C4-2B (cell line): ENCODE measurements at regions not wholly inside any gene's neighbourhood (a gene's known extent, or its start where the extent isn't known, plus 50 kb on each side); places are given as distances from the start of the nearest gene placed in this dataset.

ENCODE experiments used
- H3K27ac ChIP-seq: fragments of 450-650 bp; 2 replicates; pipeline ENCODE4 v1.5.1; 2017
- ZFX ChIP-seq: fragments of 450-650 bp; IDR thresholded peaks from 2 replicates; pipeline ENCODE4 v1.6.1; 2017
- TF ChIP-seq, protein P1 (sequence below): fragments of 450-650 bp; conservative IDR thresholded peaks from 2 replicates; pipeline ENCODE4 v1.5.1; 2017; ENCODE audit warnings: mild to moderate bottlenecking

GRCh38 chr1:98058676-98059075 lies 137.8 kb upstream of the DPYD start:
- TF ChIP-seq ZFX: no peak
- TF ChIP-seq, protein P1, sequence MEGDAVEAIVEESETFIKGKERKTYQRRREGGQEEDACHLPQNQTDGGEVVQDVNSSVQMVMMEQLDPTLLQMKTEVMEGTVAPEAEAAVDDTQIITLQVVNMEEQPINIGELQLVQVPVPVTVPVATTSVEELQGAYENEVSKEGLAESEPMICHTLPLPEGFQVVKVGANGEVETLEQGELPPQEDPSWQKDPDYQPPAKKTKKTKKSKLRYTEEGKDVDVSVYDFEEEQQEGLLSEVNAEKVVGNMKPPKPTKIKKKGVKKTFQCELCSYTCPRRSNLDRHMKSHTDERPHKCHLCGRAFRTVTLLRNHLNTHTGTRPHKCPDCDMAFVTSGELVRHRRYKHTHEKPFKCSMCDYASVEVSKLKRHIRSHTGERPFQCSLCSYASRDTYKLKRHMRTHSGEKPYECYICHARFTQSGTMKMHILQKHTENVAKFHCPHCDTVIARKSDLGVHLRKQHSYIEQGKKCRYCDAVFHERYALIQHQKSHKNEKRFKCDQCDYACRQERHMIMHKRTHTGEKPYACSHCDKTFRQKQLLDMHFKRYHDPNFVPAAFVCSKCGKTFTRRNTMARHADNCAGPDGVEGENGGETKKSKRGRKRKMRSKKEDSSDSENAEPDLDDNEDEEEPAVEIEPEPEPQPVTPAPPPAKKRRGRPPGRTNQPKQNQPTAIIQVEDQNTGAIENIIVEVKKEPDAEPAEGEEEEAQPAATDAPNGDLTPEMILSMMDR: no peak

DNA sequence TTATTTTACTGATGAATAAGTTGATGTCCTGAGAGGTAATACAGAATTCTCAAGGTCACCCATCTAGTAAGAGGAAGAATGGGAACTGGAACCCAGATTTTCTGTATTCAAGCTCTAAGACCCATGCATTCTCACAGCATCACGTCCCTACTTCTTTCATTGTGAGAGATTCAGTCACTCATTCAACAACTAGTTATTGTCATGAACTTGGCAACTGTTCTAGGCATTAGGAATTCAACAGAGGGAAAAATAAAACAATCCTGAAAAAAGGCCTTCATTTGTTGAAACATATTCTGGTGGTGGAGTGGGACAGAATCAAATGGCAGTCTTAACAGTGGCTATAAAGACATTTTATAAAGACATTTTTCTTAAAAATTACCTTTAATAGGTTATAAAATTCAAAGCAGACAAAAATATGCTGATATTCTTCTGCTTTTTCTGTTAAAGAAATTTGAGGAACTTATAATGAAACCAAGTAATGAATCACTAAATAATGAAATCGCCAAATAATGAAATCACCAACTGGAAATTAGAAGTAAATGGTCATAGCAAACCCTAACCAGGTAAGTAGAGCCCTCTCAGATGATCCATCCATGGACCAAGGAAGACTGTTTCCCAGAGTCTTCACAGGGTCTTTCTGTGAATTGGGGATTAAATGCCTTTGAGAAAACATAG lies 136.5 kb upstream of the DPYD start:
- H3K27ac ChIP-seq: no peak overlapping the region
- TF ChIP-seq, protein P1: no peak
- no peak for TF ChIP-seq ZFX

More at GRCh38 chr1:98058676-98059075, 137.8 kb upstream of the DPYD start:
- H3K27ac ChIP-seq: no peak overlapping the region

DNA sequence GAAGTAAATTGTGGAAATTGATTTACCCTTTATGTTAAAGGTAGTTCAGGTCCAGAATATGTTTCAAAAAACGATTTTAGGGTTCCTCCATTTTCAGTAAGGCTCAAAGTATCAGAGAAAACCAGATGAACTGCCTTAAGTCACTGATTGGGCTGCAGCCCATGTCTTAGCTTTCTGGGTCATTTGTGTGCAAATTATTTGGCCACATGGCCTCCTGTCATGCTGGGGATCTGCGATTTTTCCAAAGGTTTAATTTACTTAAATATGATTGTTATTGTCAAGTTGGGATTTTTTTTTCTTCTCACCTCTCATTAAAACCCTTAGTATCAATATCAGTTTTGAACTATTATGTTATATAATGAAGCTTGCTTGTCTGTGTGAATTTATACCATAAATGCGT lies 135.9 kb upstream of the DPYD start:
- no peak overlapping the region for H3K27ac ChIP-seq
- TF ChIP-seq ZFX: no peak
- TF ChIP-seq, protein P1: no peak

GRCh38 chr1:98055457-98055856 lies 134.6 kb upstream of the DPYD start:
- H3K27ac ChIP-seq: no peak overlapping the region
- no peak for TF ChIP-seq ZFX
- TF ChIP-seq, protein P1: no peak

DNA sequence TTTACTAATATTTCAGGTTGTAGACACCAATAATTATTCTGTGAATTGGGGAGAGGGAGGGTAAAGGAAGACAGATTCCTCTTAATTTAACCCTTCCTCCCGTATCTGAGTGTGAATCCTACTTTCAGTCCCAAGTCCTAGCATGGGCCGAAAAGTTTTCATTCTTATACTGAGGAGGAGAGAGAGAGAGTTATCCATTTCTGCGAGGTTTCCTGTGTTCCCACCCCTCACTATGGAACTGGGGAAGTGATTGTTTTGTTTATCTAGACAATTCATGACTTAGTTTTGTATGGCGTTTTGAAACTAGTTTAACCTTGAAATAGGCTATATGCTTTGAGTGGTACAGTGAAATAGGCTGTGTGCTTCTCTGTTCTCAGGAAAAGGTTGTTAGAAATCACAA lies 134.0 kb upstream of the DPYD start:
- no peak for TF ChIP-seq ZFX
- TF ChIP-seq, protein P1: no peak
- no peak overlapping the region for H3K27ac ChIP-seq

DNA sequence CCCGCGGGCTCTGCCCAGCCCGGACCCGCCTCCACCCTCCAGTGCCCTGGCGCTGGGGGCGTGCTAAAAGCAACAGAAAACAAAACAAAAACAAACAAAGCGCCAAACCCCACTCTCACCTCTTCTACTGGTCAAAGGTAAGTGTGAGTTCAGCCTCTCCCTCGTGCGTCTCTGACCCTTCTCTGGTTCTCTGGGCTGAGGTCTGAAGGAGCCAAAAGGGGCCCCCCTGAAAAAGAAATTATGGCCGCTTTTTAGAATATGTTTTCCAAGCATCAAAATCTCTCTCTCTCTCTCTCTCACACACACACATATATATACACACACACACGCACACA lies 133.5 kb upstream of the DPYD start:
- no peak overlapping the region for H3K27ac ChIP-seq
- no peak for TF ChIP-seq ZFX
- TF ChIP-seq, protein P1: peak; percentile 49

GRCh38 chr1:98053471-98054366 lies 132.9 kb upstream of the DPYD start:
- TF ChIP-seq, protein P1: peak; percentile 75
- no peak for TF ChIP-seq ZFX
- H3K27ac ChIP-seq: no peak overlapping the region
